ENCODE measurements at regions not wholly inside any gene's neighbourhood (a gene's known extent, or its start where the extent isn't known, plus 50 kb on each side); places are given as distances from the start of the nearest gene placed in this dataset.

- TF ChIP-seq IRF3 (IDR thresholded peaks at IDR 0.05; ENCODE audit: low read depth, low read length) (no peak), USF1 (IDR thresholded peaks at IDR 0.05; ENCODE audit: borderline replicate concordance, low read depth) (no peak)
These were observed 49.7 kb upstream of the POMGNT2 start (continued) for GRCh38 chr3:43155464-43156121.
